ENCODE measurements at regions not wholly inside any gene's neighbourhood (a gene's known extent, or its start where the extent isn't known, plus 50 kb on each side); places are given as distances from the start of the nearest gene placed in this dataset.

DNA sequence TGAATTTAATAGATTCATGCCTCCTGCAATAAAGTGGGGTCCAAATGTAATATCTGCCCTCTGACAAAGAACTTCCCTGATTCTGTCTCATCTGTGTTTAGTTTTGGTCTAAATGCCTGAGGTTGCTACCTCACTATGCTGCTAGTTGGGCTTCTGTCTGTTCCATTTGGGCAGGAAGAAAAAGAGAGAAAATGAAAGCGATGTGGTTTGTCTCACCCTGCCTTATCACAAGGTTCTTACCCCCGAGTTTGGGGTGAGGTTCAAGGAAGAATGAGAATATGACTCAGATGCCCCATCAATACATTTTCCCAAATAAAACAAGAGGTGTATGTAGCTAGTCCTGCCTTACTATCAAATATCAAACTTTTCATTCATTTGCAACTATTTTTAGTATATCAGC lies 132.1 kb upstream of the MTAP start:
- no peak for DNase-seq (ENCODE audit: low read depth)

DNA sequence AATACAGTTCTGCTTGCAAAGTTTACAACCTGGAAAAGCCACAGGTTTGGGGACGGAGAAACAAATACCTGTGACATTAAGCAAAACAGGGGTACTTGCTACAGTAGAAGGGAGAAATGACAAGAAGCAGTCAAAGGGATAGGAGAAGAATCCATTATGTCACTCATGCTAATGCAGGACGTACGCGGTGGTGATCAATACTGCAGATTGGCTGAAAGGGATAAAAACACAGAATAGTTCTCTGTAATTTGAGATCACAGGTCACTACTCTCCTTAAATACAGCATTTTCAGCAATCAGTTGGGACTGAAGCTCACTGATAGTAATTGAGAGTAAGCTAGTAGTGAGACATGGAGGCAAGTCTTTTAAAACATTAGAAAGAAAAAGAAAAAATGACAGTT lies 130.3 kb upstream of the MTAP start:
- DNase-seq (ENCODE audit: low read depth) = no peak

DNA sequence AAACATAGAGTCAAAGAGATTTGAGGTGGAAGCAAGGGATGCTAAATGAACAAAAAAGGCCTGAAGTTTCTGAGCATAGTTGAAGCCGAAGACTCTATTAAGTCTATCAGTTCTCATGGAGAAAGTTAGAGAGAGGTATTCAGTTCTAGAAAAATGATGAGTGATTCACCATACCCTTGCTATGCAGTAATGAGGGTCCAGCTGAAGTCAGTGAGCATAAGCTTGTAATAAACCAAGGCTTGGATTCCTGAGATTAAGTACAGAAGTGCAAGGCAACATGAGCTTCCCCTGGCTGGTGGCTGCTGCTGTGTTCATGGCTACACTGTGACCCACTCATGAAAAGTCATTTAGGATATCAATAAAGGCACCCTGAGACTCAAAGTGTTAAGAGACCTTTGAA lies 129.7 kb upstream of the MTAP start:
- DNase-seq (ENCODE audit: low read depth) = no peak

DNA sequence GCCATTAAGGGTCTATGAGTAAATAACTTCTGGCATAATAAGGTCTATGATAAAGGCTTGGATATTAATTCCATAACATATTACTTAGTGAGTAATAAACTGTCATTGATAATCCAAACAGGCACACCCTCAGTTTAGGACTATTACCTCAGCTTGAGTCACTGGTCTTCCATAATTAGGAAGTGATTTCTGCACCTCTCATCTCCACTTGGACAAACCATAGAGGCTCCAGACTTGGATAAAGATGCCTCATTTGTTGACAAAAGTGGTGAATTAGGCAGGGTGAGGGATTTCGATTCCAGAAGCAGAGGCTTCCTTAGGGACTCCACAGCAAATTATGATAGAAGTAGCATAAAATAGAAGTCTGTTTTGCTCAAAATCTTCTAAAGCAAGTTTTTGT lies 127.5 kb upstream of the MTAP start:
- DNase-seq (ENCODE audit: low read depth) = no peak

DNA sequence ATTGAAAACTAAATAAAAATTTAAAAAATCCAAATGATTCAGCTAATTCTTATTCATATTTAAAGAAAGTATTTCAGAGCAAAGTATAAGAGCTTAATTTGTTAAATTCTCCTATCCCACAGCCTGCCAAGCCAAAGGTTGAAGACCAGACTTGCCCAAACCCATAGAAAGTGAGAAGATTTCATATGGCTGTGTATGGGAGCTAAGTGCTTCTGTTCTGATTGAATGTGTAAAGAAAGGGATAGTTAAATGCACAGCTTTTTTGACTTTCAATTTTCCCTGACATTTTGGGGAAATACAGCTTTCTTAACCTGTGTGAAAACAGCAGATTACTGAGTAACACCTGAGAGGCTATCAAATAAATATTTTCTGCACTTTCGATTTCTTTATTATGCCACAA lies 125.0 kb upstream of the MTAP start:
- no peak for DNase-seq (ENCODE audit: low read depth)

DNA sequence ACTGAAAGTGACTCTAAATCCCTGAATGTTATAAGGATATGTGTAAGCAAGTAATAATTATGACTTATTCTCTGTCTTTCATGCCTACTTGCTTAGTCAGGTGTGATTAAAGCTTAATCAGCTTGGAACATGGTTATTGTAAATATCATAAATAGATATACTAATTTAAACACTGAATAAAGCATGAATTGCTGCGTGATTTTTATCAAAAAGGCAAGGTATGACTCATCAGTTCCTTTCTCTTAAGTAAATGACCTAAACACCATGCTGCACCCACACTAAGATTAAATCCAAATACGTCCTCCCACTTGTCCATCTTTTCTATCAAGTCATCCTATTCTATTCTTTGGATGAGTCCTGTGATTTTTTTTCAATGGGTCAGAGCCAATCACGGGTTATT lies 124.6 kb upstream of the MTAP start:
- DNase-seq (ENCODE audit: low read depth) = peak; percentile 35

DNA sequence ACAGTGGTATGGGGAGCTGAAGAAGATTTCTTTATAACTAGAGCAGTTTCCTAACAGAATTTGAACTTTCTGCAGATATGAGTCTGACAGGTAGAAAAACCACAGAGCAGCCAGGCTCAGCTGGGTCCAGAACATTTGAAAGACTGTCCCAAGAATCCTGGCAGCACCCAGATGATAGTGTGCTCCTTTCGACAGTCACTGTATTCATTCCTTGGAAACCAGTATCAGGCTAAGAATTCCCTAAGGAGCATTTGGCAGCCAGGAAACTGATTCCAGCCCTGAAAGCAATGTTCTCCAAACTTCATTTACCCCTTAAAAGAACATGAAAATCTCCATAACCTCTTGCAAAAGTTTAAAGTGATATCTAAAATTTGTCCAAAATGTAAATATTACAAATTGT lies 123.0 kb upstream of the MTAP start:
- DNase-seq (ENCODE audit: low read depth) = peak; percentile 65

DNA sequence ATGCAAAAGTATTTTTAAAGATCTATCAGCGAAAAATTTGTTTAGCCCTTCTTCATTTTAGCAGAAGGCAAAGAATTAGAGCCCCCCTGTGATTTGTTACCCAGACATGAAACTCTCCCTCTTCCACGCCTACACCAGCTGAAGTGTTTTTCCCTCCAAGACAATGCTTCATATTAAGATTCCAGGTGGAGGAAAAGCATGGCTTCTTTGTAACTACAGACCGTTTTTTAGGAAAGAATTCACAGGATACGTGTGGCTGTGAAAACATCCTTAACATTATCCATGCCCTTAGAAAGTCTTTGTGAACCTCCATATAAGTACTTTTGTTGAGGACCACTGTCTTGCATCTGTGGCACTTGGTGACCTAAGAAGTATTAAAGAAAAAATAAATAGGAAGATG lies 121.8 kb upstream of the MTAP start:
- no peak for DNase-seq (ENCODE audit: low read depth)

DNA sequence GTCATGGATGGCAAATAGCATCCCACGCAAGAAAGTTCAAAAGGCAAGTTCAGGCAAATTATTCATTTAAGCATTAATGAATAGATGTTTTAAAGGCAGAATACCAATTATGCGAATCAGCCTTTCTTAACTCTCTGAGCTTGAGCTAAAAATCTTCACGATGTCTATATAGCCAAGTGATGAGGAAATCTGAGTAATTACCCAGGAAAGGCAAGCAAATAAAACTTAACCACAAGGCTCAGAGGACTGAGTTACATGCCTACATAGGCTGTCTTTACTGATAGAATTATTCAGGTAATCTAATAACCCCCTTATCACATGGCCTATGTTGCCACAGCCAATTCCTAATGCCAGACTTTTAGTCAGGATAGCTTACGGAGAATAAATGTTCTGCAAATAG lies 120.8 kb upstream of the MTAP start:
- DNase-seq (ENCODE audit: low read depth) = peak; percentile 72

DNA sequence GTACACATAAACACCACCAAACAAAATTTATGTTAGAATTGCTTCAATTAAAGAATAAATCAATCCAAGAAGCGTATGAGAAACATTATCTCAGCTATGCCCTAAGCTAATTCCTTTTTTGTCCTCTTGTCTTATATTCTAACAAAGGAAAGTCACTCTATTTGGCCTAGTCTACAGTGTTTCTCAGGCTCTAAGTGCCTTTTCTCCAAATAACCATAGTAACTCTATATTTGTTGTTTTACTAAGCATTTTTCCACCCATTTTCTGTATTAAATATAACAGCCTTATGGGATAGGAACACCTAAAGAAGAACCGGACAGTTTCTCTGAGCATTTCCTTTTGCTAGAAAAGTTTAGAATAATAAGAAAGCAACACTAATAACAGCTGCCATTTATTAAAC lies 120.1 kb upstream of the MTAP start:
- no peak for DNase-seq (ENCODE audit: low read depth)

DNA sequence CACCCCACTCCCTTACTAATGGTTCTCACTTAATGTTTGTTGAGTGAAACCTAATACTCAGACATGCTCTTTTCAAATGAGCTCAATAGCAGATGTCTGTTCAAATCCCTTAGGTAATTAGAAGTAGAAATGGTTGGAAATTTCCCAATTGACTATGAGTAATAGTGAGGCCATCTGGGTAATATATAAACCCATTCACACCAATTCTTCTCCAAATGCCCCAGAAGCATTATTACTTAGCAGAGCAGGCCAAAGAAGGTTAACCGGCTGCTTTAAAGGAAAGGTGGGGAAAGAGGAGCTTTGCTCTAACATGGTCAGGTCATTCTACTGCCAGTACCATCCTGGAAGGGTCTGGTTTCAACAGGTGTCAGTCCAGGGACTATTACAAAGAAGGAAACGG lies 119.5 kb upstream of the MTAP start:
- peak; percentile 72 for DNase-seq (ENCODE audit: low read depth)

DNA sequence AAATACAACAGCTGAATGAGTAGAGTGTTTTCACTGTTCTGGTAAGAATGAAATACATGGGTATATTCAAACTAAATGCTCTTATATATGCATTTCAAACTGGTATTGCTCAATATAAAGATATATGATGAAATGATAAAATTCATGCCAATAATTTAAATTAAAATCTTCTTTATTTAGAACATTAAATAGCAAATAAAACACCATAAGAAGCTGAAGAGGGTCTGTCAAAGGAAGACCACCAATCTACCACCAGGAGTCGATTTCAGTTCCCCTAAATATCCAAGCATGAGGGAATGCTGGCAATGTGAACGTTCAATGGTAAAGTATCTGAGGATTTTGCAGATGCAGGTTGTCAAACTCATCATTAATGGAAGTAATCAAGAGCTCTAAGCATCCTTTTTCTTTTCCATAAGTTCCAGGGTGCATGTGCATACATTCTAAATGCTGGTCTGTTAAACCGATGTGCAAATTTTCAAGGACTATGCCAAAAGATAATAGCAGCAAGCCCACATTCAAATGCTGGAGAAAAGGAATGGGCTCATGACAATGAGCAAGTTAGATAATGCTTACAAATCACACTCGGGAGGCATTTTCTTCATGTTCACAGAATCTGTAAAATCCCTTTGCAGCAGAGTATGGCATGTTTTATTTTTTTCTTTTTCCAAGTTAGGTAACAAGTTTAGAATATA lies 118.8 kb upstream of the MTAP start:
- no peak for DNase-seq (ENCODE audit: low read depth)

DNA sequence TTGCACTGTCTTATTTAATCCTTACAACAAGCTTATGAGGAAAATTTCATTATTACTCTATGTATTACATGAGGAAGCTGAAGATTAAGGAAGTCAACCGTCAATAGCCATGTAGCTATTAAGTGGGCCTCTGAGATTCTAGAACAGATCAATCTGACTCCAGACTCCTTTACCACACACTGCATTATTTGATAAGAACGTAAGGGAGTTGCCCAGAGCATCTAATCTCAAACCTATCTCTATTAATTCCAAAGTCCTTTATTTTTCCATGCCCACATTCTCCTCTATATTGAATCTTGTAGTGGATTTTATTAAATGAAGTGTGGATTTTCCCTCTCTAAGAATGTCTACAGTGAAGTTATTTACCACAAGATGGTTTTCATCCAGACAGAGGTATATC lies 118.2 kb upstream of the MTAP start:
- no peak for DNase-seq (ENCODE audit: low read depth)

DNA sequence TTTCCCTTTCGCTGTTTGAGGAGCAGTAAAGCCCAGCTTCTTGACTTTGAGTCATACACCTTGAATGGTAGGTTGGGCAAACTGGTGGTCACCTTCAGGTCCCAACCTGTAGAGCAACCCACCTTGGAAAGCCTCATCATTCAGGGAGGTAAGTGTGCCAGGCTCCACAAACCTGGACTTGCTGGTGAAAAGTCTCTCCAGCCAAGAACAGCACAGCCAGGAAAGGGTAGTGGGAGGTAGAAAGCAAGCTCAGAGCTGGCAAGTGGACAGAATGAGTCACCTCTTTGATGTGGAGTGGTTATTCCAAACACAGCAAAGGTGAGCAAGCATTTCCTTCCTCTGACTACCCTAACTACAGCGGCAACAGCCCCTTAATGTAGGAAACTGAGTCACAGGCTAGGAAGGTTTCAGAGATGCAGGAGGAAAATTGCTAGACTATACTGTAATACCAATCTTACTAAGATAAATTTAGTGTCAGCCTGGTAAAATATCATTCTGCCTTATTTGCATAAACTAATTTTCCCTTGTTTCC lies 117.5 kb upstream of the MTAP start:
- DNase-seq (ENCODE audit: low read depth) = no peak

DNA sequence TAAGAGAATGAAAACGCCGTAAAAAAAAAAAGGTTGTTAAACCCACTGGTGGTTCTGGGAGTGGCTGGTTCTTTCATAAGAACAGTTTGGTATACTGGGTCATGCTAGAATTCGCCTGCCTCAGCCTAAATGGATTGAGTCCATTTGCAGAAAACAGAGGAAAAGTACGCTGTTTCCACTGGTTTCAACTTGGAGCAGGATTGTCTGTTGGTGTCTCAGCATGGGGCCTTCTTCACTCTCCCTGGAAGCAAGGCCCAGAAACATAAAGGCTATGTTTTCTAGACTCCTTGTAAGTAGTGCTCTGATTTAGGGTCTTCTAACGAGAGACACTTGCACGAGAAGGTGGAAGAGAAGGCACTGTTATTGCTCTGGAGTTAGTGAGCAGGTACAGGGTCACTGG lies 116.9 kb upstream of the MTAP start:
- no peak for DNase-seq (ENCODE audit: low read depth)

DNA sequence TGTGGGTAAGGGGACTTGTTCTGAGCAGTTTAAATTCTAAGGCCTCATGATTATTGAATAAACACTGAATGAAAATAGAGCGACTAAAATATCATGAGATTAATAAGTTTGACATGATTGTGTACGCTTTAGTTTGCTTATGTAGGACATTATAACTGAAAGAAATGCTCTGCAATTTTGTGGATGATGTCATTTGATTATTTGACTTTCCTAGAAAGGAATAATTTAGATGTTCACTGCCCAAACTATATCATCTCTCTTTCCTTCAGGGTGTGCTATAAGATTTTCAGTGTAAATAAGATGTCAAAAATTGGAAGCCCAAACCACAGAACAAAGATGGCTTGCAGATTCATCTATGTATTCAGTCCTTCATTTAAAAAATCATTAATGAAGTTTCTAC lies 115.7 kb upstream of the MTAP start:
- DNase-seq (ENCODE audit: low read depth) = no peak

DNA sequence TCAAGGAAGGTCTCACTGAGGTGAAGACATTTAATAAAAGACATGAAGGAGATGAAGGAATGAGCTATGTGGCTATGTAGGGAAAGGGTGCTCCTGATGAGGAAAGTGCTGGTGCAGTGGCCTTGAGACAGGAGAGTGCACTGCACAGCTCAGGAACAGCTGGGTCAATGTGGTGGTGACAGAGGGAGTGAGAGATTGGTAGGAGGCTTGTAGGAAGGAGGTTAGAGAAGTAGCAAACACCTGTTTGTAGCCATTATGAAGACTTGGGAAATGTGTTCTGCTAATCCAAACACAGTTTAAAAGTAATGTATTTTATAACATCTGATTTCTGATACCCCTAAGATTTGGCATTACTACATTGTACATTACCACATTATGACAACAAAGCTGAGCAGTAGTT lies 115.1 kb upstream of the MTAP start:
- no peak for DNase-seq (ENCODE audit: low read depth)

DNA sequence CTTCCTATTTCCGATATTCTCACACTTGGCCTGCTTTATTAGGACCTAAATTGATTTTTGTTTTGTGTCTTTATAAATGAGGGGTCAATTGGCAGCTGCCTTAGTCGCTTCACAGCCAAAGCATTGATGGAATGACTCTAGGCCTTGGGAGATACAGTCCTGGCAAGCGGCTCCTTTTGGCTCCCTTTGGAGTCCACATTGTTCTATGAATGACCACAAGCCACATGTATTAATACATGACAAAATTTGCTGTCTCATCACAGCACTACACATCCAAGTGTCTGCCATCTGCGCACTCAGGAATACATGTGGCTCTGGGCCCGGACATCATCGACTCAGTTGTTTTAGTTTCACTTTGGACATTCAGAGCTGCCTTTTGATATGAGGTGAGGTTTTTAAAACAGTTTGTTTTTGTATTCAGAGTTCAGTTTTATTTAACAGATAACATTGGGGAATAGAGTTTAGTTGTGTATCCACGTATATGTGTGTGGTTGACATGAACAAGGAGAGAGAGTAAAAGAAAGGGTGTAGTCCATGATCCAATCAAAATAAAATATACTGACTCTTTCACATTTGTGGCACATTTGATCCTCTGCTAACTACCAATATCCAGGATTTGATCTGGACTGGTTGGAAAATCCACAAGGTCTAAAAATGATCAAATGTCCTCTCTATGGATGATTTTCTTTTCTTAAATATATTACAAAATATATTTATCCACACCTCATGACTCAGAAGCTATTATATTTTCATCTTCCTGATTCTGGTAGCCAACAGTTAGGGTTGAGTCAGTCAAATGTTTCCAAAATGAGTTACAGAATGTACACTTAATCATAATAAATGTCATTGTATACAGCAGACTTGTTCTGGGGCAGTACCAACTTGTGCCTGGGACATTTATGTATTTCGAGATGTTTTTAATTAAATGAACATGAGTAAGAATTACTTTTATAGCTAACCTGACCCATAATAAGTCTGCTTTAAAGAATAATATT lies 114.0 kb upstream of the MTAP start:
- DNase-seq (ENCODE audit: low read depth) = peak; percentile 93

DNA sequence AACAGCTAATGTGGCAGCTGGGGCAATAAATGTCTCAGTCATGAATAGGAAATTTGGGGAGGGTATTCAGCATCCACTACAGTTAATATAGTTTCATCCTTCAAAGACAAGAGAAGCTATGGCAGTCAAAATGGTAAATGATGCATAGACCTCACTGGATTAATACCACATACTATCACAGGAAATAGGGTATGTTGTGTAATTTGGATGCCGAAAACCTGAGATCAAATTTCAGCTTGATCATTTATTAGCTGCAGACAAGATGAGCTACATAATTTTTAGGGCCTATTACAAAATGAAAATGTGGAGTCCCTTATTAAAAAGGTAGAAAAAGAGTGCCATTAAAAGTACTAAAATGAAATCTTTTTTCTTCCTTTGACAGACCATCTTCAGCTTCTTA lies 112.6 kb upstream of the MTAP start:
- DNase-seq (ENCODE audit: low read depth) = peak; percentile 52

DNA sequence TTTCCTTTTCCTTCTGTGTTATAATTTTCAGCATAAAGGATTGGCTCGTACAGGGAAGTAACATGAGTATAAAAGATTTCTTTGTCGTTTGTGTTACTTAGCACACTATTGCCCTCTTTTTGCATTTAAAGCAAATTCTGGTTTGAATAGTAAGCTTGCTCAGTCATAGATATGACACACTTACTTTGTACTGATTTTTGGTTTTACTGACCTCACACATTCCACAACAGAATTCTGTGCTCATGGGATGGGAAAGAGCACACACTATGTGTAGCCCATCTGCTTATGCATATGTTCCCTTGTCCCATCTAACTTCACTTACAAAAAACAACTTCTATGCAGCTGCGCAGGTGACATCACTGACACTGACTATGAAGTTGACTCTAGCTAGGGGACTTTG lies 111.9 kb upstream of the MTAP start:
- DNase-seq (ENCODE audit: low read depth) = peak; percentile 21

DNA sequence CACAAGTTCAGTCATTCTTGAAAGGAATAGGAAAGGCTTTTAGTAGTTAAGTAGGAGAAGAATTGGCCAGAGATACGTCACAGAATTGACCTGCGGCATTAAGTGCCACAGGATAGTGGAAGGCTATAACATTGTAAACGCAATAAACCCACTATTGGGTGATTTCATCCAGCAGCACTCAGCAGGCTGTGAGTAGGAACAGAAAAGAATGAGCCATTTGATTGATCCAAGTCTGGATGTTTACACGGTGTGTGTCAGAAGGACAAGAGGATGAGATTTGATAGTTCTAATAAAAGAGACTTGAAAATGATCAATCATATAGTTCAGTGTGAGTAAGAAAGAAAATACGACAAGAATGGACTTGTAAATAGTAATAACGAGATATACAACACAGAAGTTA lies 110.0 kb upstream of the MTAP start:
- no peak for DNase-seq (ENCODE audit: low read depth)

DNA sequence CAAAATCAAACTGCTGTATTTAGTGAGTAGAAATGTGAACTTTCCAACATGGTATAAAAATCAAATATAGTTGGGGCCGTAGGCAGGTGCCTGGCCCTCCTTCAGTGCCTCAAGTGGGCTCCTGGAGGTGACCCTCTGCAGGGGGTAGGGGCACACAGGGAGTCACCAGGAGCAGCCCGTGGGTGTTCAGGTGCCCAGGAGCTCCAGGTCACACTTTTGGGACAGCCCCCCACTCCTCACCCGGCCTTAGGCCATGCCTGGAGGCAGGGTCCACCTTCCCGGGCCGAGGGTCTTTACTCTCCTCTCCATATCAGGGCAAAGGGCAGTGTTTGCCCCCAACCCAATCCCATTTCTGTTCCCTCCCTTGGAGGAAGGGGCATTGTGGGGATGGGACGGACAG lies 108.0 kb upstream of the MTAP start:
- DNase-seq (ENCODE audit: low read depth) = no peak

DNA sequence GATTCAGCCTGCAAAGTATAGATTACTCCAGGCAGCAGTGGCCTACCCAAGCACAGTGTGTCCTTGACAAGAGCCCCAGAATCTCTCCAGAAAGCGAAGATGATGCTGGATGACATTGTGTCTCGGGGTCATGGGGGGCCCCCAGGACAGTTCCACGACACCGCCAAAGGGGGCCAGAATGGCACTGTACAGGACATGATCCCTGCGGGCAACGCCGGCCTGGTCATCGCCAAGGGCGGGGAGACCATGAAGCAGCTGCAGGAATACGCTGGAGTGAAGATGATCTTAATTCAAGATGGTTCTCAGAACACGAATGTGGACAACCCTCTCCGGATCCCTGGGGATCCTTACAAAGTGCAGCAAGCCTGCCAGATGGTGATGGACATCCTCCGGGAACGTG lies 107.0 kb upstream of the MTAP start:
- no peak for DNase-seq (ENCODE audit: low read depth)
